GM23338 (cell line): ENCODE measurements at regions not wholly inside any gene's neighbourhood (a gene's known extent, or its start where the extent isn't known, plus 50 kb on each side); places are given as distances from the start of the nearest gene placed in this dataset.

Experiments
- ATAC-seq: fragments of 200-7000 bp; cut with Tn5 transposase; 3 replicates; pipeline ENCODE4 v1.9.1; 2020
- DNase-seq: peaks from one replicate; pipeline ENCODE4 v3.0.0-alpha.2; 2015; ENCODE audit warnings: low spot score
- H2AFZ ChIP-seq: fragments of 200-600 bp; sonication (generic); 2 replicates; pipeline ENCODE4 v1.8.0; 2016; ENCODE audit warnings: antibody characterized with exemption, mild to moderate bottlenecking, moderate library complexity
- H3F3A ChIP-seq: fragments of 200-600 bp; sonication (generic); replicated peaks from 2 replicates; pipeline ENCODE4 v1.8.0; 2017; ENCODE audit warnings: antibody characterized with exemption, mixed run types, low read depth
- H3K27ac ChIP-seq: fragments of 200-600 bp; sonication (generic); 2 replicates; pipeline ENCODE4 v1.6.1; 2016; ENCODE audit warnings: low read depth
- H3K27me3 ChIP-seq: fragments of 200-600 bp; sonication (generic); 2 replicates; pipeline ENCODE4 v1.8.0; 2016; ENCODE audit warnings: mild to moderate bottlenecking, mixed run types, moderate library complexity; ENCODE audit not compliant: insufficient read depth
- H3K36me3 ChIP-seq: fragments of 200-600 bp; sonication (generic); 2 replicates; pipeline ENCODE4 v1.8.0; 2016; ENCODE audit warnings: mild to moderate bottlenecking; ENCODE audit not compliant: insufficient read depth
- H3K4me1 ChIP-seq: fragments of 200-600 bp; sonication (generic); 2 replicates; pipeline ENCODE4 v1.8.0; 2016; ENCODE audit warnings: mild to moderate bottlenecking, moderate library complexity; ENCODE audit not compliant: insufficient read depth
- H3K4me2 ChIP-seq: fragments of 200-600 bp; sonication (generic); 2 replicates; pipeline ENCODE4 v1.7.1; 2017; ENCODE audit warnings: mixed run types
- H3K4me3 ChIP-seq: fragments of 200-600 bp; sonication (generic); 2 replicates; pipeline ENCODE4 v1.6.1; 2016; ENCODE audit warnings: mixed run types
- H3K79me2 ChIP-seq: fragments of 200-600 bp; sonication (generic); replicated peaks from 2 replicates; pipeline ENCODE4 v1.8.0; 2017; ENCODE audit warnings: mild to moderate bottlenecking; ENCODE audit not compliant: insufficient read depth
- H3K9me2 ChIP-seq: fragments of 200-600 bp; sonication (generic); 2 replicates; pipeline ENCODE4 v1.8.0; 2017; ENCODE audit not compliant: insufficient read depth
- H4K20me1 ChIP-seq: fragments of 200-600 bp; sonication (generic); replicated peaks from 2 replicates; pipeline ENCODE4 v1.8.0; 2017; ENCODE audit warnings: mild to moderate bottlenecking; ENCODE audit not compliant: insufficient read depth
- H3K27ac Mint-ChIP-seq: 2 replicates; pipeline ENCODE4 v1.8.0; 2020; ENCODE audit warnings: inconsistent platforms, mild to moderate bottlenecking, moderate library complexity, mixed read lengths
- H3K27me3 Mint-ChIP-seq: 3 replicates; pipeline ENCODE4 v1.8.0; 2022; ENCODE audit warnings: low read depth, mild to moderate bottlenecking, moderate library complexity, mixed read lengths, inconsistent platforms; ENCODE audit not compliant: insufficient read depth, poor library complexity
- H3K36me3 Mint-ChIP-seq: 3 replicates; pipeline ENCODE4 v1.8.0; 2021; ENCODE audit warnings: low read depth, mild to moderate bottlenecking, inconsistent platforms, moderate library complexity, mixed read lengths
- H3K4me1 Mint-ChIP-seq: 3 replicates; pipeline ENCODE4 v1.8.0; 2020; ENCODE audit warnings: mild to moderate bottlenecking, inconsistent platforms, mixed read lengths
- H3K4me3 Mint-ChIP-seq: 3 replicates; pipeline ENCODE4 v1.8.0; 2021; ENCODE audit warnings: moderate library complexity, mild to moderate bottlenecking, inconsistent platforms, mixed read lengths
- H3K9me3 Mint-ChIP-seq: 3 replicates; pipeline ENCODE4 v1.8.0; 2020; ENCODE audit warnings: moderate library complexity, mild to moderate bottlenecking, inconsistent platforms, mixed read lengths
- EZH2 ChIP-seq: fragments of 200-600 bp; sonication (generic); IDR thresholded peaks from one replicate; pipeline ENCODE4 v1.8.0; 2017; ENCODE audit warnings: antibody characterized with exemption, mild to moderate bottlenecking, low read depth; ENCODE audit not compliant: unreplicated experiment
- NANOG ChIP-seq: IDR thresholded peaks from 2 replicates; pipeline ENCODE4 v1.6.1; 2016; ENCODE audit warnings: antibody characterized with exemption, borderline replicate concordance
- POLR2AphosphoS5 ChIP-seq: IDR thresholded peaks from 2 replicates; pipeline ENCODE4 v1.6.1; 2016; ENCODE audit warnings: antibody characterized with exemption, low read depth
- ZNF114 ChIP-seq: fragments of 250-450 bp; sonication (Bioruptor Pico); IDR thresholded peaks from 2 replicates; pipeline ENCODE4 v1.5.0; 2020; ENCODE audit warnings: mild to moderate bottlenecking, moderate library complexity
- ZNF331 ChIP-seq: fragments of 250-450 bp; sonication (Bioruptor Pico); IDR thresholded peaks from 2 replicates; pipeline ENCODE4 v1.5.0; 2020; ENCODE audit warnings: low read depth, mild to moderate bottlenecking, moderate library complexity
- TF ChIP-seq, protein P1 (sequence below): IDR thresholded peaks from one replicate; pipeline ENCODE4 v1.6.1; 2018; ENCODE audit warnings: antibody characterized with exemption; ENCODE audit not compliant: unreplicated experiment
- TF ChIP-seq, protein P2 (sequence below): IDR thresholded peaks from 2 replicates; pipeline ENCODE4 v1.6.1; 2016; ENCODE audit warnings: antibody characterized with exemption
- TF ChIP-seq, protein P3 (sequence below), 2 experiments: fragments of 200-600 bp in 1 of 2; sonication (generic) in 1 of 2; conservative IDR thresholded peaks; 2 replicates each; pipeline versions ENCODE4 v1.5.1 to v1.6.1; 2016 to 2017; ENCODE audit warnings: antibody characterized with exemption in 2 of 2, low read depth in 2 of 2, mild to moderate bottlenecking in 2 of 2, moderate library complexity in 1 of 2
- TF ChIP-seq, protein P4 (sequence below): fragments of 250-450 bp; sonication (Bioruptor Pico); IDR thresholded peaks from 2 replicates; pipeline ENCODE4 v1.5.0; 2020; ENCODE audit warnings: mild to moderate bottlenecking, moderate library complexity

DNA sequence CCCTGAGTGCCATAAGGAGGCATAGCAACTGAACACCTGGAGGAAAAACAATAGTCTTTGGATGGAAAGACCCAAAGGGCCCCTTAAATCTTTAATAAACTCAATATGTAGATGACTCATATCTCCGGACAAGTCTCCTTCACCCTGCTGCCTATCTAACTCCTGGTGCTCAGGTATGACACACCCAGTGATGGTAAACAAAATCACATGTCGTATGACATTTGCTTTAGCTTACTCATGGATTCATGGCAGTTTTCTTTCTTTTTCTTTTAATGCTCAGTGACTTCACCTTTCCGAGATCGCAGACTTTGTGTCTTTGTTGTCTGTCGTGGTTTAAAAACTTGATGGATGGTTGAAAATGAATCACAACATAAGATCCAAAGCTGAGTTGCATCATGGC is 208.5 kb upstream of the PROX1 start (continued):
- TF ChIP-seq, protein P1, sequence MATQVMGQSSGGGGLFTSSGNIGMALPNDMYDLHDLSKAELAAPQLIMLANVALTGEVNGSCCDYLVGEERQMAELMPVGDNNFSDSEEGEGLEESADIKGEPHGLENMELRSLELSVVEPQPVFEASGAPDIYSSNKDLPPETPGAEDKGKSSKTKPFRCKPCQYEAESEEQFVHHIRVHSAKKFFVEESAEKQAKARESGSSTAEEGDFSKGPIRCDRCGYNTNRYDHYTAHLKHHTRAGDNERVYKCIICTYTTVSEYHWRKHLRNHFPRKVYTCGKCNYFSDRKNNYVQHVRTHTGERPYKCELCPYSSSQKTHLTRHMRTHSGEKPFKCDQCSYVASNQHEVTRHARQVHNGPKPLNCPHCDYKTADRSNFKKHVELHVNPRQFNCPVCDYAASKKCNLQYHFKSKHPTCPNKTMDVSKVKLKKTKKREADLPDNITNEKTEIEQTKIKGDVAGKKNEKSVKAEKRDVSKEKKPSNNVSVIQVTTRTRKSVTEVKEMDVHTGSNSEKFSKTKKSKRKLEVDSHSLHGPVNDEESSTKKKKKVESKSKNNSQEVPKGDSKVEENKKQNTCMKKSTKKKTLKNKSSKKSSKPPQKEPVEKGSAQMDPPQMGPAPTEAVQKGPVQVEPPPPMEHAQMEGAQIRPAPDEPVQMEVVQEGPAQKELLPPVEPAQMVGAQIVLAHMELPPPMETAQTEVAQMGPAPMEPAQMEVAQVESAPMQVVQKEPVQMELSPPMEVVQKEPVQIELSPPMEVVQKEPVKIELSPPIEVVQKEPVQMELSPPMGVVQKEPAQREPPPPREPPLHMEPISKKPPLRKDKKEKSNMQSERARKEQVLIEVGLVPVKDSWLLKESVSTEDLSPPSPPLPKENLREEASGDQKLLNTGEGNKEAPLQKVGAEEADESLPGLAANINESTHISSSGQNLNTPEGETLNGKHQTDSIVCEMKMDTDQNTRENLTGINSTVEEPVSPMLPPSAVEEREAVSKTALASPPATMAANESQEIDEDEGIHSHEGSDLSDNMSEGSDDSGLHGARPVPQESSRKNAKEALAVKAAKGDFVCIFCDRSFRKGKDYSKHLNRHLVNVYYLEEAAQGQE, result no peak
- TF ChIP-seq EZH2 (no peak), ZNF331 (CRISPR knock-in tag) (no peak)

DNA sequence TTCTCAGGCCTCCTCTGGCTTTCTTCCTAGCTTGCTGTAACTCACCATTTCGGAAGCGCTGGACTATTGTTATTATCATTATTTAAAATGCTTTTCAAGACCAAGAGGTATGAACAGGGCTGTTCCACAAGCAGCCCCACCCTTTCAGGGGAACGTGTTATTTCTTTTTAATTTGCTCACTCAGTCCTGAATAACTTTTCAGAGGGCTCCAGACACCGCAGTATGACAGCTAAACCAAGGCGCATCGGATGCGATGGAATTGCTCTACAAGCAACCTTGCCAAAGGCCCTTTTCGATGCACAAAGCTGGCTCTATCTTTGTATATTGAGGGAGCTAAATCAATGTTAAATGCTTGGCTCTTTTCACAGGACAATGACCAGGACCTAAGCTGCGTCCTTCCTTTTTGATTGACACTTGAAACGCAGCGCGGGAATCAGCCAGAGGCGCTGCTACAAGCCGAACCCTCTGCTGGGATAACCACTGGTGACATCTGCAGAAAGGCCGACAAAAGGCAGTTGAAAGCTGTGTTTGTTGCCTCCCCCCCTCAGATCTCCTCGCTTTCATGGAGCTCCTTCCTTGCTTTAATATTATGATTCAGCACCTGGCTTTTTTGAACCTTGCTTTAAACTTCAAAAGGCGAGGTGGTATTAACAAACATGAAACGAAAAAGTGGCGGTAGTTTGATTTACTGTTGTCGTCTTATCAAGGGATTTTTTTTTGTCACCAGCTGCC is 204.7 kb upstream of the PROX1 start:
- Histone ChIP-seq H3K4me2 (no peak overlapping the region), H3K4me3 (no peak overlapping the region), H3K27ac (no peak overlapping the region), H3K4me1 (no peaks in the 10 kb centered on the region), H3F3A (no peaks in the 10 kb centered on the region), H2AFZ (peak overlapping the region; percentile 66), H3K9me2 (peaks cover 11% of the 10 kb centered on the region), H4K20me1 (no peaks in the 10 kb centered on the region), H3K36me3 (no peaks in the 10 kb centered on the region), H3K79me2 (no peaks in the 10 kb centered on the region), H3K27me3 (no peaks in the 10 kb centered on the region)
- H3K9me3 Mint-ChIP-seq, result no peaks in the 10 kb centered on the region
- no peaks in the 10 kb centered on the region for H3K36me3 Mint-ChIP-seq
- H3K4me3 Mint-ChIP-seq, result no peak overlapping the region
- DNase-seq (no peak), ATAC-seq (peak; percentile 40; the same call in 1 of the 3 replicates)
- no peak overlapping the region for H3K27ac Mint-ChIP-seq
- H3K27me3 Mint-ChIP-seq, result peaks cover 2% of the 10 kb centered on the region
- H3K4me1 Mint-ChIP-seq, result no peaks in the 10 kb centered on the region
- TF ChIP-seq ZNF114 (CRISPR knock-in tag) (no peak), POLR2AphosphoS5 (no peak), ZNF331 (CRISPR knock-in tag) (no peak), NANOG (no peak), EZH2 (no peak)
- TF ChIP-seq, protein P2, sequence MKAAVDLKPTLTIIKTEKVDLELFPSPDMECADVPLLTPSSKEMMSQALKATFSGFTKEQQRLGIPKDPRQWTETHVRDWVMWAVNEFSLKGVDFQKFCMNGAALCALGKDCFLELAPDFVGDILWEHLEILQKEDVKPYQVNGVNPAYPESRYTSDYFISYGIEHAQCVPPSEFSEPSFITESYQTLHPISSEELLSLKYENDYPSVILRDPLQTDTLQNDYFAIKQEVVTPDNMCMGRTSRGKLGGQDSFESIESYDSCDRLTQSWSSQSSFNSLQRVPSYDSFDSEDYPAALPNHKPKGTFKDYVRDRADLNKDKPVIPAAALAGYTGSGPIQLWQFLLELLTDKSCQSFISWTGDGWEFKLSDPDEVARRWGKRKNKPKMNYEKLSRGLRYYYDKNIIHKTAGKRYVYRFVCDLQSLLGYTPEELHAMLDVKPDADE, result no peak
- TF ChIP-seq, protein P3, sequence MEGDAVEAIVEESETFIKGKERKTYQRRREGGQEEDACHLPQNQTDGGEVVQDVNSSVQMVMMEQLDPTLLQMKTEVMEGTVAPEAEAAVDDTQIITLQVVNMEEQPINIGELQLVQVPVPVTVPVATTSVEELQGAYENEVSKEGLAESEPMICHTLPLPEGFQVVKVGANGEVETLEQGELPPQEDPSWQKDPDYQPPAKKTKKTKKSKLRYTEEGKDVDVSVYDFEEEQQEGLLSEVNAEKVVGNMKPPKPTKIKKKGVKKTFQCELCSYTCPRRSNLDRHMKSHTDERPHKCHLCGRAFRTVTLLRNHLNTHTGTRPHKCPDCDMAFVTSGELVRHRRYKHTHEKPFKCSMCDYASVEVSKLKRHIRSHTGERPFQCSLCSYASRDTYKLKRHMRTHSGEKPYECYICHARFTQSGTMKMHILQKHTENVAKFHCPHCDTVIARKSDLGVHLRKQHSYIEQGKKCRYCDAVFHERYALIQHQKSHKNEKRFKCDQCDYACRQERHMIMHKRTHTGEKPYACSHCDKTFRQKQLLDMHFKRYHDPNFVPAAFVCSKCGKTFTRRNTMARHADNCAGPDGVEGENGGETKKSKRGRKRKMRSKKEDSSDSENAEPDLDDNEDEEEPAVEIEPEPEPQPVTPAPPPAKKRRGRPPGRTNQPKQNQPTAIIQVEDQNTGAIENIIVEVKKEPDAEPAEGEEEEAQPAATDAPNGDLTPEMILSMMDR (conservative IDR thresholded peaks at IDR 0.05; ENCODE audit: low read depth in 2 of 2), result no peak
- TF ChIP-seq, protein P4, sequence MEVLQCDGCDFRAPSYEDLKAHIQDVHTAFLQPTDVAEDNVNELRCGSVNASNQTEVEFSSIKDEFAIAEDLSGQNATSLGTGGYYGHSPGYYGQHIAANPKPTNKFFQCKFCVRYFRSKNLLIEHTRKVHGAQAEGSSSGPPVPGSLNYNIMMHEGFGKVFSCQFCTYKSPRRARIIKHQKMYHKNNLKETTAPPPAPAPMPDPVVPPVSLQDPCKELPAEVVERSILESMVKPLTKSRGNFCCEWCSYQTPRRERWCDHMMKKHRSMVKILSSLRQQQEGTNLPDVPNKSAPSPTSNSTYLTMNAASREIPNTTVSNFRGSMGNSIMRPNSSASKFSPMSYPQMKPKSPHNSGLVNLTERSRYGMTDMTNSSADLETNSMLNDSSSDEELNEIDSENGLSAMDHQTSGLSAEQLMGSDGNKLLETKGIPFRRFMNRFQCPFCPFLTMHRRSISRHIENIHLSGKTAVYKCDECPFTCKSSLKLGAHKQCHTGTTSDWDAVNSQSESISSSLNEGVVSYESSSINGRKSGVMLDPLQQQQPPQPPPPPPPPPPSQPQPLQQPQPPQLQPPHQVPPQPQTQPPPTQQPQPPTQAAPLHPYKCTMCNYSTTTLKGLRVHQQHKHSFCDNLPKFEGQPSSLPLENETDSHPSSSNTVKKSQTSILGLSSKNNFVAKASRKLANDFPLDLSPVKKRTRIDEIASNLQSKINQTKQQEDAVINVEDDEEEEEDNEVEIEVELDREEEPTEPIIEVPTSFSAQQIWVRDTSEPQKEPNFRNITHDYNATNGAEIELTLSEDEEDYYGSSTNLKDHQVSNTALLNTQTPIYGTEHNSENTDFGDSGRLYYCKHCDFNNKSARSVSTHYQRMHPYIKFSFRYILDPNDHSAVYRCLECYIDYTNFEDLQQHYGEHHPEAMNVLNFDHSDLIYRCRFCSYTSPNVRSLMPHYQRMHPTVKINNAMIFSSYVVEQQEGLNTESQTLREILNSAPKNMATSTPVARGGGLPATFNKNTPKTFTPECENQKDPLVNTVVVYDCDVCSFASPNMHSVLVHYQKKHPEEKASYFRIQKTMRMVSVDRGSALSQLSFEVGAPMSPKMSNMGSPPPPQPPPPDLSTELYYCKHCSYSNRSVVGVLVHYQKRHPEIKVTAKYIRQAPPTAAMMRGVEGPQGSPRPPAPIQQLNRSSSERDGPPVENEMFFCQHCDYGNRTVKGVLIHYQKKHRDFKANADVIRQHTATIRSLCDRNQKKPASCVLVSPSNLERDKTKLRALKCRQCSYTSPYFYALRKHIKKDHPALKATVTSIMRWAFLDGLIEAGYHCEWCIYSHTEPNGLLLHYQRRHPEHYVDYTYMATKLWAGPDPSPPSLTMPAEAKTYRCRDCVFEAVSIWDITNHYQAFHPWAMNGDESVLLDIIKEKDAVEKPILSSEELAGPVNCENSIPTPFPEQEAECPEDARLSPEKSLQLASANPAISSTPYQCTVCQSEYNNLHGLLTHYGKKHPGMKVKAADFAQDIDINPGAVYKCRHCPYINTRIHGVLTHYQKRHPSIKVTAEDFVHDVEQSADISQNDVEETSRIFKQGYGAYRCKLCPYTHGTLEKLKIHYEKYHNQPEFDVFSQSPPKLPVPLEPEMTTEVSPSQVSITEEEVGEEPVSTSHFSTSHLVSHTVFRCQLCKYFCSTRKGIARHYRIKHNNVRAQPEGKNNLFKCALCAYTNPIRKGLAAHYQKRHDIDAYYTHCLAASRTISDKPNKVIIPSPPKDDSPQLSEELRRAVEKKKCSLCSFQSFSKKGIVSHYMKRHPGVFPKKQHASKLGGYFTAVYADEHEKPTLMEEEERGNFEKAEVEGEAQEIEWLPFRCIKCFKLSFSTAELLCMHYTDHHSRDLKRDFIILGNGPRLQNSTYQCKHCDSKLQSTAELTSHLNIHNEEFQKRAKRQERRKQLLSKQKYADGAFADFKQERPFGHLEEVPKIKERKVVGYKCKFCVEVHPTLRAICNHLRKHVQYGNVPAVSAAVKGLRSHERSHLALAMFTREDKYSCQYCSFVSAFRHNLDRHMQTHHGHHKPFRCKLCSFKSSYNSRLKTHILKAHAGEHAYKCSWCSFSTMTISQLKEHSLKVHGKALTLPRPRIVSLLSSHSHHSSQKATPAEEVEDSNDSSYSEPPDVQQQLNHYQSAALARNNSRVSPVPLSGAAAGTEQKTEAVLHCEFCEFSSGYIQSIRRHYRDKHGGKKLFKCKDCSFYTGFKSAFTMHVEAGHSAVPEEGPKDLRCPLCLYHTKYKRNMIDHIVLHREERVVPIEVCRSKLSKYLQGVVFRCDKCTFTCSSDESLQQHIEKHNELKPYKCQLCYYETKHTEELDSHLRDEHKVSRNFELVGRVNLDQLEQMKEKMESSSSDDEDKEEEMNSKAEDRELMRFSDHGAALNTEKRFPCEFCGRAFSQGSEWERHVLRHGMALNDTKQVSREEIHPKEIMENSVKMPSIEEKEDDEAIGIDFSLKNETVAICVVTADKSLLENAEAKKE (CRISPR knock-in tag), result no peak
